BE2C (cell line): ENCODE measurements at regions not wholly inside any gene's neighbourhood (a gene's known extent, or its start where the extent isn't known, plus 50 kb on each side); places are given as distances from the start of the nearest gene placed in this dataset.

Experiments
- DNase-seq: peaks from one replicate; pipeline ENCODE4 v3.0.0-alpha.2; 2020
- H3K27me3 ChIP-seq: fragments of 250-450 bp; sonication (Bioruptor Pico); 2 replicates; pipeline ENCODE4 v1.5.1; 2020; ENCODE audit warnings: mild to moderate bottlenecking
- H3K36me3 ChIP-seq: fragments of 250-450 bp; sonication (Bioruptor Pico); 2 replicates; pipeline ENCODE4 v1.5.1; 2020; ENCODE audit warnings: mild to moderate bottlenecking
- H3K4me1 ChIP-seq: fragments of 250-450 bp; sonication (Bioruptor Pico); 2 replicates; pipeline ENCODE4 v1.5.1; 2020
- H3K4me3 ChIP-seq: 2 replicates; pipeline ENCODE4 v1.5.1; 2011; ENCODE audit warnings: low read depth, low read length
- H3K9me3 ChIP-seq: fragments of 250-450 bp; sonication (Bioruptor Pico); 2 replicates; pipeline ENCODE4 v1.5.1; 2020
- CTCF ChIP-seq: IDR thresholded peaks from 2 replicates; pipeline ENCODE4 v1.5.1; 2012; ENCODE audit warnings: mild to moderate bottlenecking, low read depth, low read length

DNA sequence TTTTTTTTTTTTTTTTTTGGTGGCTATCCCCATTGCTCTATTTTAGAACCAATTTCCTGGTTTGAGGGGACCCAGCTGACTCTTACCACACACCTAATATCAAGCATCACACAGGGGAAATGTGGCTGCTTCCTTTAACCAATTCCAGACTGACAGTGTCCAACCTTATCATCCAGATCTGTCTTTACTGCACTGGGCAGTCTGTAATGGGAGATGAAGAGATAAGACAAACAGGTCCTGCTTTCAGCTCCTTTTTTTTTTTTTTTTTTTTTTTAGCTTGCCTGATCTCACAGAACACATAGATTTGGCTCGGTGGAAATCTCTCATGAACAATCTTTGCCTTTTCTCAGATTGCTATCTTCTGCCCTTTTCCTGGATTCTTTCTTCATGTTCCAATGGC, 198.8 kb upstream of the TYRP1 start:
- Histone ChIP-seq H3K27me3 (no peaks in the 10 kb centered on the region; the same call in 1 of the 2 replicates), H3K4me3 (no peak overlapping the region), H3K4me1 (no peaks in the 10 kb centered on the region), H3K36me3 (no peaks in the 10 kb centered on the region), H3K9me3 (no peaks in the 10 kb centered on the region)
- no peak for DNase-seq
- TF ChIP-seq CTCF: no peak

- TF ChIP-seq CTCF: no peak
- H3K27me3 ChIP-seq: peaks cover 6% of the 10 kb centered on the region
- H3K9me3 ChIP-seq: no peaks in the 10 kb centered on the region; the same call in 1 of the 2 replicates
- no peaks in the 10 kb centered on the region for H3K4me1 ChIP-seq
- H3K4me3 ChIP-seq: no peak overlapping the region
- DNase-seq: no peak
- no peaks in the 10 kb centered on the region for H3K36me3 ChIP-seq
These were observed 195.4 kb upstream of the TYRP1 start for GRCh38 chr9:12497790-12498189.

GRCh38 chr9:12502520-12502919, 190.7 kb upstream of the TYRP1 start:
- Histone ChIP-seq H3K9me3 (no peaks in the 10 kb centered on the region; the same call in 1 of the 2 replicates), H3K36me3 (no peaks in the 10 kb centered on the region), H3K27me3 (peaks cover 22% of the 10 kb centered on the region), H3K4me3 (no peak overlapping the region), H3K4me1 (no peaks in the 10 kb centered on the region)
- no peak for DNase-seq
- no peak for TF ChIP-seq CTCF

- H3K27me3 ChIP-seq: peaks cover 22% of the 10 kb centered on the region
- H3K36me3 ChIP-seq: no peaks in the 10 kb centered on the region
- H3K9me3 ChIP-seq: no peaks in the 10 kb centered on the region; the same call in 1 of the 2 replicates
- no peak for TF ChIP-seq CTCF
- no peak for DNase-seq
- no peak overlapping the region for H3K4me3 ChIP-seq
- no peaks in the 10 kb centered on the region for H3K4me1 ChIP-seq
These were observed 189.5 kb upstream of the TYRP1 start for GRCh38 chr9:12503606-12504122.

DNA sequence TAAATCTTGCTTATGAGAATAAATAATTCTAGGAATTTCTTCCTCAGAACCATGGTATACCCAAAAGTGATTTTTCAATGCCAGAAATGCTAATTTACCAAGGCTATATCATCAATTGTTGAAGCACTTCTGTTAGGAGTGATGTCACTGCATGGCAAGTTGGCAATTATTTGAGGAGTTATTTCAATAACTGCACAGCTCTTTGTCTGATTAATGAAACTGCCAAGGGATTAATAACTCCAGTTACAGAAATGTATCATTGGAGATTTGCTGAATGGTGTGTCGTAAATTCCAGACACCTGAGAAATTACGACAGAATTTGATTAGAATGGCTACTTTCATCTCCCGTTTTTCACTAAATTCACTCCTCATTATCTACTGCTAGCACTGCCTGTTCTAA, 182.6 kb upstream of the TYRP1 start:
- H3K4me1 ChIP-seq: no peaks in the 10 kb centered on the region
- no peak for DNase-seq
- H3K27me3 ChIP-seq: no peaks in the 10 kb centered on the region
- no peaks in the 10 kb centered on the region for H3K36me3 ChIP-seq
- TF ChIP-seq CTCF: no peak
- no peaks in the 10 kb centered on the region for H3K9me3 ChIP-seq
- H3K4me3 ChIP-seq: no peak overlapping the region

- Histone ChIP-seq H3K36me3 (no peaks in the 10 kb centered on the region), H3K9me3 (no peaks in the 10 kb centered on the region), H3K27me3 (no peaks in the 10 kb centered on the region), H3K4me3 (no peak overlapping the region), H3K4me1 (no peaks in the 10 kb centered on the region)
- no peak for TF ChIP-seq CTCF
- no peak for DNase-seq
These were observed 181.5 kb upstream of the TYRP1 start for GRCh38 chr9:12511726-12512125.
